ENCODE measurements at regions not wholly inside any gene's neighbourhood (a gene's known extent, or its start where the extent isn't known, plus 50 kb on each side); places are given as distances from the start of the nearest gene placed in this dataset.

GRCh38 chr2:21571686-21572085 is 447.9 kb downstream of the TDRD15 start:
- TF ChIP-seq CTCF (IDR thresholded peaks at IDR 0.05): no peak

GRCh38 chr2:21580391-21580790 is 456.6 kb downstream of the TDRD15 start:
- TF ChIP-seq CTCF (IDR thresholded peaks at IDR 0.05): no peak

- no peak for TF ChIP-seq CTCF (IDR thresholded peaks at IDR 0.05)
Measured at GRCh38 chr2:21585881-21586280, 462.1 kb downstream of the TDRD15 start.

- no peak for TF ChIP-seq CTCF (IDR thresholded peaks at IDR 0.05)
Measured at GRCh38 chr2:21590026-21590690, 466.4 kb downstream of the TDRD15 start.

- TF ChIP-seq CTCF (IDR thresholded peaks at IDR 0.05): no peak
Measured at GRCh38 chr2:21591926-21592325, 468.2 kb downstream of the TDRD15 start.

- no peak for TF ChIP-seq CTCF (IDR thresholded peaks at IDR 0.05)
Measured at GRCh38 chr2:21599417-21599816, 475.6 kb downstream of the TDRD15 start.

- no peak for TF ChIP-seq CTCF (IDR thresholded peaks at IDR 0.05)
Measured at GRCh38 chr2:21602789-21603188, 479.0 kb downstream of the TDRD15 start.

- TF ChIP-seq CTCF (IDR thresholded peaks at IDR 0.05): no peak
Measured at GRCh38 chr2:21607572-21607971, 483.8 kb downstream of the TDRD15 start.

Measured in LNCAP (cell line).